IMR-90 (cell line): ENCODE measurements at regions not wholly inside any gene's neighbourhood (a gene's known extent, or its start where the extent isn't known, plus 50 kb on each side); places are given as distances from the start of the nearest gene placed in this dataset.

Experiments used
- ATAC-seq: fragments of 200-7000 bp; cut with Tn5 transposase; 2 replicates; pipeline ENCODE4 v1.9.1; 2020; ENCODE audit warnings: low read depth, mild to moderate bottlenecking, moderate library complexity
- BruUV-seq: library from RNA; stranded (reverse); fragments of 400-500 nt; replicated peaks from 2 replicates; lab custom pipeline; 2021; lab: Mats Ljungman, UMichigan
- CTCF ChIA-PET: fragments of 300-600 bp; formaldehyde crosslinking; extraction: SDS; loops from one replicate; lab custom pipeline; 2021; ENCODE audit warnings: antibody characterized with exemption; lab: Yijun Ruan, JAX
- POLR2A ChIA-PET: fragments of 300-600 bp; sonication (Branson Sonifier 250); formaldehyde crosslinking; loops from one replicate; lab custom pipeline; 2022; ENCODE audit warnings: antibody characterized with exemption; ENCODE audit not compliant: unreplicated experiment; lab: Charles Lee
- DNase-seq: peaks from one replicate; pipeline ENCODE4 v3.0.0; 2013
- H2AFZ ChIP-seq: replicated peaks from 2 replicates; pipeline ENCODE3; 2013; ENCODE audit warnings: low read length, mild to moderate bottlenecking; ENCODE audit not compliant: poor library complexity
- H2AK5ac ChIP-seq: 2 replicates; pipeline ENCODE4 v1.6.1; 2013; ENCODE audit warnings: low read depth, low read length, inconsistent platforms
- H2AK9ac ChIP-seq: replicated peaks from 2 replicates; pipeline ENCODE3; 2013; ENCODE audit warnings: mild to moderate bottlenecking, low read depth, low read length, moderate library complexity; ENCODE audit not compliant: poor library complexity
- H2BK120ac ChIP-seq: 2 replicates; pipeline ENCODE4 v1.6.1; 2013; ENCODE audit warnings: low read depth, low read length, inconsistent platforms
- H2BK15ac ChIP-seq: 3 replicates; pipeline ENCODE4 v1.6.1; 2013; ENCODE audit warnings: low read depth, low read length, inconsistent platforms
- H2BK20ac ChIP-seq: 2 replicates; pipeline ENCODE4 v1.6.1; 2013; ENCODE audit warnings: low read depth, mild to moderate bottlenecking, inconsistent platforms, low read length, moderate library complexity
- H2BK5ac ChIP-seq: 2 replicates; pipeline ENCODE4 v1.6.1; 2013; ENCODE audit warnings: mild to moderate bottlenecking, low read depth, low read length, inconsistent platforms; ENCODE audit not compliant: poor library complexity, severe bottlenecking
- H3K14ac ChIP-seq: replicated peaks from 2 replicates; pipeline ENCODE4 v1.6.1; 2013; ENCODE audit warnings: low read depth, low read length, inconsistent platforms
- H3K18ac ChIP-seq: 2 replicates; pipeline ENCODE4 v1.6.1; 2013; ENCODE audit warnings: low read depth, low read length, control low read depth
- H3K23ac ChIP-seq: 2 replicates; pipeline ENCODE4 v1.6.1; 2013; ENCODE audit warnings: low read depth, low read length, inconsistent platforms
- H3K27ac ChIP-seq: 2 replicates; pipeline ENCODE4 v1.5.1; 2013; ENCODE audit warnings: mild to moderate bottlenecking, control low read depth, low read length; ENCODE audit not compliant: insufficient read depth
- H3K27me3 ChIP-seq: 2 replicates; pipeline ENCODE4 v1.6.1; 2013; ENCODE audit warnings: low read length; ENCODE audit not compliant: control insufficient read depth, insufficient read depth
- H3K36me3 ChIP-seq: 2 replicates; pipeline ENCODE4 v1.6.1; 2013; ENCODE audit warnings: low read length, mixed read lengths; ENCODE audit not compliant: control insufficient read depth, insufficient read depth
- H3K4ac ChIP-seq: 2 replicates; pipeline ENCODE4 v1.6.1; 2013; ENCODE audit warnings: low read depth, low read length, inconsistent platforms
- H3K4me1 ChIP-seq: 2 replicates; pipeline ENCODE4 v1.6.1; 2013; ENCODE audit warnings: low read length, mixed read lengths; ENCODE audit not compliant: control insufficient read depth, insufficient read depth
- H3K4me2 ChIP-seq: 2 replicates; pipeline ENCODE4 v1.6.1; 2013; ENCODE audit warnings: low read depth, mild to moderate bottlenecking, control low read depth, low read length, moderate library complexity
- H3K4me3 ChIP-seq: 2 replicates; pipeline ENCODE4 v1.5.1; 2013; ENCODE audit warnings: low read depth, mild to moderate bottlenecking, control low read depth, low read length, moderate library complexity; ENCODE audit not compliant: insufficient read depth
- H3K56ac ChIP-seq: 2 replicates; pipeline ENCODE4 v1.6.1; 2013; ENCODE audit warnings: low read length, inconsistent platforms; ENCODE audit not compliant: insufficient read depth; ENCODE audit errors: extremely low read depth
- H3K79me1 ChIP-seq, 2 experiments: 2 replicates each; pipeline ENCODE4 v1.6.1; 2013; ENCODE audit warnings: low read length in 2 of 2, inconsistent platforms in 1 of 2, low read depth in 1 of 2
- H3K9ac ChIP-seq: 2 replicates; pipeline ENCODE4 v1.6.1; 2013; ENCODE audit warnings: low read depth, low read length, control low read depth
- H3K9me1 ChIP-seq: 2 replicates; pipeline ENCODE4 v1.6.1; 2013; ENCODE audit warnings: low read length, inconsistent platforms; ENCODE audit not compliant: insufficient read depth
- H3K9me3 ChIP-seq: 2 replicates; pipeline ENCODE4 v1.6.1; 2013; ENCODE audit warnings: low read length; ENCODE audit not compliant: control insufficient read depth, insufficient read depth
- H4K20me1 ChIP-seq: 2 replicates; pipeline ENCODE4 v1.6.1; 2013; ENCODE audit warnings: low read length, inconsistent platforms; ENCODE audit not compliant: insufficient read depth
- H4K5ac ChIP-seq: 2 replicates; pipeline ENCODE4 v1.6.1; 2013; ENCODE audit warnings: mild to moderate bottlenecking, low read depth, low read length, control low read depth
- H4K8ac ChIP-seq, 2 experiments: 2 replicates each; pipeline ENCODE4 v1.6.1; 2013; ENCODE audit warnings: low read depth in 2 of 2, low read length in 2 of 2, control low read depth in 1 of 2, inconsistent platforms in 1 of 2
- H4K91ac ChIP-seq: 2 replicates; pipeline ENCODE4 v1.6.1; 2013; ENCODE audit warnings: low read depth, low read length, inconsistent platforms; ENCODE audit not compliant: insufficient read depth
- BHLHE40 ChIP-seq: fragments of 150-350 bp; IDR thresholded peaks from 2 replicates; pipeline ENCODE4 v1.6.1; 2016; ENCODE audit warnings: mild to moderate bottlenecking, low read depth, low read length
- CEBPB ChIP-seq: IDR thresholded peaks from 2 replicates; pipeline ENCODE4 v1.6.1; 2012; ENCODE audit warnings: low read depth, low read length, improper control_type of control experiment
- FOS ChIP-seq: fragments of 150-350 bp; IDR thresholded peaks from 2 replicates; pipeline ENCODE4 v1.6.1; 2016; ENCODE audit warnings: low read depth, low read length
- MAFK ChIP-seq: IDR thresholded peaks from 2 replicates; pipeline ENCODE4 v1.6.1; 2012; ENCODE audit warnings: low read depth, low read length, improper control_type of control experiment
- MAZ ChIP-seq: IDR thresholded peaks from 2 replicates; pipeline ENCODE4 v1.6.1; 2012; ENCODE audit warnings: low read depth, mild to moderate bottlenecking, low read length, improper control_type of control experiment, moderate library complexity, borderline replicate concordance
- MXI1 ChIP-seq: IDR thresholded peaks from 2 replicates; pipeline ENCODE4 v1.6.1; 2012; ENCODE audit warnings: low read depth, mild to moderate bottlenecking, low read length, moderate library complexity, borderline replicate concordance
- NFE2L2 ChIP-seq: fragments of 150-350 bp; IDR thresholded peaks from 2 replicates; pipeline ENCODE4 v1.6.1; 2016; ENCODE audit warnings: low read depth, mild to moderate bottlenecking, low read length
- POLR2A ChIP-seq: IDR thresholded peaks from 2 replicates; pipeline ENCODE4 v1.6.1; 2012; ENCODE audit warnings: mild to moderate bottlenecking, low read depth, low read length
- RAD21 ChIP-seq: IDR thresholded peaks from 2 replicates; pipeline ENCODE4 v1.6.1; 2012; ENCODE audit warnings: low read length, improper control_type of control experiment
- RCOR1 ChIP-seq: IDR thresholded peaks from 2 replicates; pipeline ENCODE4 v1.6.1; 2012; ENCODE audit warnings: mild to moderate bottlenecking, low read length, improper control_type of control experiment; ENCODE audit not compliant: insufficient replicate concordance
- WGBS, 2 experiments: methylation state at CpG; one replicate each; pipeline versions ENCODE4 v1.1.5 to v1.1.7; 2013; ENCODE audit warnings: missing lambda C conversion rate in 2 of 2; ENCODE audit not compliant: insufficient read length in 1 of 2; ENCODE audit errors: extremely low coverage in 2 of 2; 5-methylcytosine and 5-hydroxymethylcytosine counted together
- dilution Hi-C: fragments of 300-500 bp; cut with HindIII; formaldehyde crosslinking; loops from one replicate; pipeline ENCODE4 v1.14.3; 2018; ENCODE audit warnings: low sequenced_read_pairs; ENCODE audit not compliant: unreplicated experiment
- in situ Hi-C: fragments of 300-500 bp; cut with MboI; formaldehyde crosslinking; loops from 3 replicates; pipeline ENCODE4 v1.14.3; 2019; ENCODE audit warnings: low sequenced_read_pairs, inconsistent platforms, mixed read lengths
- intact Hi-C: fragments of 100-400 bp; cut with micrococcal nuclease; formaldehyde crosslinking; loops from 2 replicates; pipeline ENCODE4 v1.10.0; 2022
- TF ChIP-seq, protein P1 (sequence below): fragments of 150-350 bp; IDR thresholded peaks from 2 replicates; pipeline ENCODE4 v1.6.1; 2017; ENCODE audit warnings: mild to moderate bottlenecking, antibody characterized with exemption, low read length, low read depth
- TF ChIP-seq, protein P2 (sequence below): conservative IDR thresholded peaks from 2 replicates; pipeline ENCODE4 v1.5.1; 2012; ENCODE audit warnings: mild to moderate bottlenecking, low read depth, low read length, improper control_type of control experiment

DNA sequence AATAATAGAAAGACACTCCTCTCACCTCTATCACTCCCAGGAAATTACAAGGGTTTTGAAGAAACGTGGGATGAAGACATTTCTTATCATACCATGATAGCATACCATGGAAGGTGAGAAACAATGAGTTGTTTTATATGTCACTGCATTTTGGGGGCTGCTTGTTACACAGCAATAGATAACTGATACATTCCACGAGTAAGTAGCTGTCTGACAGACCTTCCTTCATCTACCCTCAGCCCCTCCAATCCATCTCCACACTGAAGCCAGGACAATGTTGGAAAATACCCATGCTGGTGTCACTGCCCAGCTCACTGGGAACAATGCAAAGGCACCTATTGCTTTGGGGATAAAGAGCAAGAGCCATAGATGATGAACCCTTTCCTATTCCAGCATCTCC is 68.9 kb upstream of the USP29 start:
- no peaks in the 10 kb centered on the region for H3K79me1 ChIP-seq
- H3K23ac ChIP-seq: no peak overlapping the region
- TF ChIP-seq MAZ: no peak
- no peak for TF ChIP-seq RAD21
- no peak for TF ChIP-seq BHLHE40
- TF ChIP-seq CEBPB: no peak
- TF ChIP-seq, protein P1, sequence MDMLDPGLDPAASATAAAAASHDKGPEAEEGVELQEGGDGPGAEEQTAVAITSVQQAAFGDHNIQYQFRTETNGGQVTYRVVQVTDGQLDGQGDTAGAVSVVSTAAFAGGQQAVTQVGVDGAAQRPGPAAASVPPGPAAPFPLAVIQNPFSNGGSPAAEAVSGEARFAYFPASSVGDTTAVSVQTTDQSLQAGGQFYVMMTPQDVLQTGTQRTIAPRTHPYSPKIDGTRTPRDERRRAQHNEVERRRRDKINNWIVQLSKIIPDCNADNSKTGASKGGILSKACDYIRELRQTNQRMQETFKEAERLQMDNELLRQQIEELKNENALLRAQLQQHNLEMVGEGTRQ: no peak
- TF ChIP-seq NFE2L2: no peak
- no peak for TF ChIP-seq MXI1
- TF ChIP-seq POLR2A: no peak
- no peak for TF ChIP-seq MAFK
- no peak for TF ChIP-seq FOS
- TF ChIP-seq, protein P2, sequence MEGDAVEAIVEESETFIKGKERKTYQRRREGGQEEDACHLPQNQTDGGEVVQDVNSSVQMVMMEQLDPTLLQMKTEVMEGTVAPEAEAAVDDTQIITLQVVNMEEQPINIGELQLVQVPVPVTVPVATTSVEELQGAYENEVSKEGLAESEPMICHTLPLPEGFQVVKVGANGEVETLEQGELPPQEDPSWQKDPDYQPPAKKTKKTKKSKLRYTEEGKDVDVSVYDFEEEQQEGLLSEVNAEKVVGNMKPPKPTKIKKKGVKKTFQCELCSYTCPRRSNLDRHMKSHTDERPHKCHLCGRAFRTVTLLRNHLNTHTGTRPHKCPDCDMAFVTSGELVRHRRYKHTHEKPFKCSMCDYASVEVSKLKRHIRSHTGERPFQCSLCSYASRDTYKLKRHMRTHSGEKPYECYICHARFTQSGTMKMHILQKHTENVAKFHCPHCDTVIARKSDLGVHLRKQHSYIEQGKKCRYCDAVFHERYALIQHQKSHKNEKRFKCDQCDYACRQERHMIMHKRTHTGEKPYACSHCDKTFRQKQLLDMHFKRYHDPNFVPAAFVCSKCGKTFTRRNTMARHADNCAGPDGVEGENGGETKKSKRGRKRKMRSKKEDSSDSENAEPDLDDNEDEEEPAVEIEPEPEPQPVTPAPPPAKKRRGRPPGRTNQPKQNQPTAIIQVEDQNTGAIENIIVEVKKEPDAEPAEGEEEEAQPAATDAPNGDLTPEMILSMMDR: no peak
- TF ChIP-seq RCOR1: no peak
- POLR2A ChIA-PET: no interaction called here
- H3K9me3 ChIP-seq: peaks cover 34% of the 10 kb centered on the region
- dilution Hi-C loops (no loop called here), intact Hi-C loops (no loop called here), in situ Hi-C loops (no loop called here)
- H3K14ac ChIP-seq: no peak overlapping the region
- no CpG with 5 or more reads among the region's 2 CpGs for WGBS, 2 experiments
- no peak overlapping the region for H4K91ac ChIP-seq
- H2AK9ac ChIP-seq: no peak overlapping the region
- H3K4me2 ChIP-seq: no peak overlapping the region
- no peak overlapping the region for H3K4me3 ChIP-seq
- no peak overlapping the region for H4K5ac ChIP-seq
- no peak overlapping the region for H3K18ac ChIP-seq
- no peaks in the 10 kb centered on the region for H3K36me3 ChIP-seq
- no peak overlapping the region for H3K9ac ChIP-seq
- no peaks in the 10 kb centered on the region for H3K9me1 ChIP-seq
- DNase-seq: no peak
- ATAC-seq: no peak
- no TSS peak for BruUV-seq
- no peak overlapping the region for H2BK120ac ChIP-seq
- H4K20me1 ChIP-seq: no peaks in the 10 kb centered on the region
- H2AFZ ChIP-seq: no peak overlapping the region
- H3K27me3 ChIP-seq: no peaks in the 10 kb centered on the region
- H3K4ac ChIP-seq: no peak overlapping the region
- H2BK5ac ChIP-seq: no peak overlapping the region
- H2BK15ac ChIP-seq: no peak overlapping the region
- no peak overlapping the region for H2BK20ac ChIP-seq
- H3K4me1 ChIP-seq: no peaks in the 10 kb centered on the region
- CTCF ChIA-PET: no interaction called here
- H3K56ac ChIP-seq: no peak overlapping the region
- H3K27ac ChIP-seq: no peak overlapping the region
- H4K8ac ChIP-seq: no peak overlapping the region
- H2AK5ac ChIP-seq: no peak overlapping the region
